ENCODE measurements at regions not wholly inside any gene's neighbourhood (a gene's known extent, or its start where the extent isn't known, plus 50 kb on each side); places are given as distances from the start of the nearest gene placed in this dataset.

DNA sequence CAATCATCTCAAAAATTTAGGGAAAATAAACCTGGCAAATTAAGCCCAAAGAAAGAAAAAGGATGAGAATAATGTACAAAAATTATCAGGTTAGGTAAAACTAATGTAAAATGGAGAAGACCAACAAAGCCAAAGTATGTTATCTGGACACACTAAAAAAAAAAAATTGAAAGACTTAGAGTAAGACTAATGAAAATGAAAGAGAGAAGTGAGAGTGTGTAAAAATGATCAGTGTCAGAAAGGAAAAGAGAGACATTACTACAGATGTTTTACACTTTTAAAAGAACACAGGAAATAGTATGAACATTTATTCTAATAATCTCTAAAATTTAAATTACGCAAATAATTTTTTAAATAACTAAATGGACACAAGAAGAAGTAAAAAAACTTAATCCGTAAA lies 573.3 kb upstream of the NR2F2 start:
- TF ChIP-seq CTCF (IDR thresholded peaks at IDR 0.05; ENCODE audit: borderline replicate concordance, extremely low read depth, low read length, poor library complexity, severe bottlenecking) (no peak), EZH2 (IDR thresholded peaks at IDR 0.05; ENCODE audit: borderline replicate concordance, low read depth, low read length, severe bottlenecking) (no peak)
